Activated CD8-positive, alpha-beta memory T cell treated with anti-CD3 and anti-CD28 coated beads, Interleukin-2, amount 50 U/mL, for 4 hours (primary cell): ENCODE measurements at regions not wholly inside any gene's neighbourhood (a gene's known extent, or its start where the extent isn't known, plus 50 kb on each side); places are given as distances from the start of the nearest gene placed in this dataset.

ENCODE experiments used
- DNase-seq: peaks from one replicate; pipeline ENCODE4 v3.0.0-alpha.2; 2020

GRCh38 chr3:59117396-59117795 is 67.6 kb upstream of the CFAP20DC start:
- DNase-seq = no peak

GRCh38 chr3:59116233-59116537 is 66.4 kb upstream of the CFAP20DC start:
- DNase-seq = no peak

DNA sequence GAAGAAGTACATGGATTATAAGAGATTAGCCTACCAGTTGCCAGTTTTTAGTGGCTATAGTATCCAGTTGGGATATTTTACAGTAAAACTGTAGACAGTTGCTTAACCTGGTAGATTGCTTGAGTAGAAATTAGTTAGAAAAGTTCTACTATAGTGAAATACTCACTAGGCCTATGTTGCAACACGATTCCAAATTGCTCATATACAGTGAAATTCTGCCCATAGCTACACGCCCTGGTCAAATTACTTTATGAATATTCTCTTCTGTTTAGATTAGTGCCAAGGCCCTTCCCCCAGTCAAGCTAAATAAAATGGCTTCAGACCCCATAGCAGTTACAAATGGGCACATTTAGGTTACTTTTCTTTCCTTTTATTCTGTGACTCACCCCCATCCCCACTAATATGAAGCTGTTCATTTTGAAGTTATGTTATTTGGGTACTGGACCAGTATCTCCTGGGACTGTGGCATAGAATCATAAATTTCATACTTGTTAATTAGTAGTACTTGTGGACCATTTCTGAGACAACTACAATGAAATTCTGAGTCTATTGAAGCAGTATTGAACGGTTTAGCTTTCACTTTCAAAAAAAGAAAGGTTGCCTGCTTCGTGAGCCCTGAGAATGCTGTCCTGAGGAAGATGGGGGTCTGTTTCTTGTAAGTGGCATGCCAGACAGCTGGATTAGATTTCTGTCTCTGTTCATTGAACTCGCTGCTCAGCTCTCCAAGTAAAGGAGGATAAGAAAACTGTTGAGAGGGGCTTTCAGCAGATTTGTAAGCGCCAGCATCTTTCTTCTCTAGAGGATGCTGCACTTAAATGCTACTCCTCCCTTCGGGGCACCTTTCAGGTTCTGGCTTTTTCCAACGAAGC is 65.8 kb upstream of the CFAP20DC start:
- DNase-seq = no peak

- no peak for DNase-seq
Observed at GRCh38 chr3:59107856-59108815, 58.3 kb upstream of the CFAP20DC start.

DNA sequence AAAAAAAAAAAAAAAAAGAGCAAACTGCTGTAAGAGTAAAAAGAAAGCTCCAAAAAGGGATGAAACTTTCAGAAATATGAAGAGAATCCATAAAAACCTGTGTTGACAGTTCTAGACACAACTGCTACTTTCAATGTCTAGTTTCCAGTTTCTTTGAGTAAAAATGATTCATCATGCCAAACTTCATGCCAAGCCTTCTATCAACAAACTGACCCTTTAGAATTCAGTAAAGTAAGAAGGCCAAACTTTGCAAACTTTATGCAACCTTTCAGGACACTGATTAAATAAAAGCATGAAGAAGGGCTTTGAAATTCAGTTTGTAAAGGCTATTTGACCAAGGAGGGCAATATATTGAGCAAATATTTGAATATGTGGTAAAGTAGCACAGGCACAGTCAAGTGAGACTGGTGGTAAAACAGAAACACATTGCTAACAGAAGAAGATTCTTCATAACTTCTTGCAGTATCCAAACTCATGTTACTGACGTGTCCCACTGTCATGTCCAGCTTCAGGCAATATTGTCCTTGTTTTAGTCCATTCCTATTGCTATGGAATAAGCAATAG is 56.3 kb upstream of the CFAP20DC start:
- DNase-seq = no peak

GRCh38 chr3:59103552-59103951 is 53.7 kb upstream of the CFAP20DC start:
- no peak for DNase-seq

DNA sequence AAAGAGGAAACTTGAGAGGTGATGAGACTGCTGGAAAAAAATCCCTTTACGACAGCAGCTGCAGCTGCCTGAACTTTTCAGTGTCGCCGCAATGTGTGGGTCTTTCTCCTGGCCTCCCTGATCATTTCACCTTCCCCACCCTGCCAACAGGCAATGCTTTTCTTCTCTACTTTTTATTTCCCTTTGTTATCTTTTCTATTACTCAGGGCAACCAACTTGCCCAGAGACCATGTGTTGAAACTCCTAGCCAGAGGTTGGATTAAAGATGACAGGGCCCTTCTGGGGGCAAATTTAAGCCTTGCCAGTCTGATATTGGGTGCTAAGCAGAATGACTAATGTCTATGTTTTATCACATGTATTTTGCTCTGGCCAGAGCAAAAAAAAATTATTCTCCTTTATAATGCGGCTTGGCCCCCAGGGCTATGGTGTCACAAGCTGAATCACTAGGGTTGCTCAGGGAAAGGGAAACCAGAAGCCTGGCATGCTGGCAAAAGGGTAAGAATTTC is 51.5 kb upstream of the CFAP20DC start:
- no peak for DNase-seq
